ENCODE measurements at regions not wholly inside any gene's neighbourhood (a gene's known extent, or its start where the extent isn't known, plus 50 kb on each side); places are given as distances from the start of the nearest gene placed in this dataset.

- DNase-seq (ENCODE audit: low spot score) (no peak), ATAC-seq (ENCODE audit: low FRiP score) (no peak)
- no peak for TF ChIP-seq CTCF (IDR thresholded peaks at IDR 0.05)
These were observed 367.2 kb downstream of the EMP1 start for GRCh38 chr12:13563743-13564125.

- no peak for DNase-seq (ENCODE audit: low spot score)
- TF ChIP-seq CTCF (IDR thresholded peaks at IDR 0.05): no peak
- no peak for ATAC-seq (ENCODE audit: low FRiP score)
These were observed 366.6 kb downstream of the EMP1 start for GRCh38 chr12:13562915-13563742.

GRCh38 chr12:13561923-13562322 is 365.4 kb downstream of the EMP1 start:
- ATAC-seq (ENCODE audit: low FRiP score) (no peak), DNase-seq (ENCODE audit: low spot score) (no peak)
- no peak for TF ChIP-seq CTCF (IDR thresholded peaks at IDR 0.05)

- TF ChIP-seq CTCF (IDR thresholded peaks at IDR 0.05): no peak
- ATAC-seq (ENCODE audit: low FRiP score) (no peak), DNase-seq (ENCODE audit: low spot score) (no peak)
These were observed 362.9 kb downstream of the EMP1 start for GRCh38 chr12:13559318-13559978.

GRCh38 chr12:13552830-13553229 is 356.3 kb downstream of the EMP1 start:
- DNase-seq (ENCODE audit: low spot score): no peak
- no peak for ATAC-seq (ENCODE audit: low FRiP score)
- TF ChIP-seq CTCF (IDR thresholded peaks at IDR 0.05): no peak

- ATAC-seq (ENCODE audit: low FRiP score) (no peak), DNase-seq (ENCODE audit: low spot score) (no peak)
- TF ChIP-seq CTCF (IDR thresholded peaks at IDR 0.05): no peak
These were observed 350.8 kb downstream of the EMP1 start for GRCh38 chr12:13547283-13547682.

- no peak for TF ChIP-seq CTCF (IDR thresholded peaks at IDR 0.05)
- DNase-seq (ENCODE audit: low spot score): no peak
- no peak for ATAC-seq (ENCODE audit: low FRiP score)
These were observed 349.7 kb downstream of the EMP1 start for GRCh38 chr12:13546231-13546630.
